Endothelial cell of umbilical vein (primary cell): ENCODE measurements at regions not wholly inside any gene's neighbourhood (a gene's known extent, or its start where the extent isn't known, plus 50 kb on each side); places are given as distances from the start of the nearest gene placed in this dataset.

ENCODE experiments used
- BruUV-seq: library from RNA; stranded (reverse); fragments of 400-500 nt; replicated peaks from 2 replicates; lab custom pipeline; 2021; lab: Mats Ljungman, UMichigan
- CTCF ChIA-PET: fragments of 300-600, 350-600 bp; sonication (Branson Sonifier 250); formaldehyde crosslinking; loops from one replicate; lab custom pipeline; 2021; ENCODE audit warnings: antibody characterized with exemption, inconsistent platforms; lab: Charles Lee
- POLR2A ChIA-PET: fragments of 300-600, 350-600 bp; sonication (Branson Sonifier 250); formaldehyde crosslinking; loops from one replicate; lab custom pipeline; 2021; ENCODE audit warnings: antibody characterized with exemption, inconsistent platforms; lab: Charles Lee
- DNase-seq: peaks from one replicate; pipeline ENCODE4 v3.0.0-alpha.2; 2011; ENCODE audit warnings: low read depth, low spot score
- FAIRE-seq: peaks from 2 replicates; lab custom pipeline; 2011; peaks lifted over from hg19 to GRCh38; lab: Jason Lieb, UNC
- H2AFZ ChIP-seq: 2 replicates; pipeline ENCODE4 v1.6.0; 2012; ENCODE audit warnings: low read depth, low read length, control low read depth, inconsistent platforms
- H3K27ac ChIP-seq: 2 replicates; pipeline ENCODE4 v1.5.1; 2011; ENCODE audit warnings: low read depth, mild to moderate bottlenecking, control low read depth, low read length, moderate library complexity; ENCODE audit not compliant: insufficient read depth
- H3K27me3 ChIP-seq, 2 experiments: 2 replicates each; pipeline versions ENCODE4 v1.6.0 to v1.6.1; 2011; ENCODE audit warnings: low read length in 2 of 2, mixed read lengths in 1 of 2; ENCODE audit not compliant: control insufficient read depth in 2 of 2, insufficient read depth in 2 of 2
- H3K36me3 ChIP-seq, 2 experiments: 2 replicates in 1 of 2; 3 replicates in 1 of 2; pipeline ENCODE4 v1.5.1; 2011; ENCODE audit warnings: low read length in 2 of 2, mild to moderate bottlenecking in 1 of 2, moderate library complexity in 1 of 2; ENCODE audit not compliant: control insufficient read depth in 2 of 2, insufficient read depth in 2 of 2; ENCODE audit errors: extremely low read depth in 1 of 2
- H3K4me1 ChIP-seq: 3 replicates; pipeline ENCODE4 v1.5.1; 2011; ENCODE audit warnings: mild to moderate bottlenecking, low read length; ENCODE audit not compliant: control insufficient read depth, insufficient read depth; ENCODE audit errors: extremely low read depth
- H3K4me2 ChIP-seq: 2 replicates; pipeline ENCODE4 v1.6.1; 2011; ENCODE audit warnings: low read length, control low read depth, mixed read lengths; ENCODE audit not compliant: insufficient read depth
- H3K4me3 ChIP-seq, 3 experiments: fragments of 200-600 bp in 1 of 3; sonication (generic), shearing (Covaris generic) in 1 of 3; replicated peaks in 1 of 3; 2 replicates each; pipeline ENCODE4 v1.5.1; 2011 to 2016; ENCODE audit warnings: control low read depth in 3 of 3, low read length in 3 of 3, mild to moderate bottlenecking in 2 of 3, inconsistent platforms in 1 of 3, low read depth in 1 of 3, moderate library complexity in 1 of 3; ENCODE audit not compliant: insufficient read depth in 1 of 3
- H3K79me2 ChIP-seq: 2 replicates; pipeline ENCODE4 v1.6.0; 2012; ENCODE audit warnings: low read length, inconsistent platforms; ENCODE audit not compliant: control insufficient read depth, insufficient read depth
- H3K9ac ChIP-seq: replicated peaks from 2 replicates; pipeline ENCODE3; 2011; ENCODE audit warnings: low read length, control low read depth; ENCODE audit not compliant: insufficient read depth; ENCODE audit errors: extremely low read depth
- H3K9me1 ChIP-seq: replicated peaks from 3 replicates; pipeline ENCODE4 v1.6.0; 2011; ENCODE audit warnings: mild to moderate bottlenecking, low read length; ENCODE audit not compliant: control insufficient read depth, insufficient read depth; ENCODE audit errors: extremely low read depth
- H3K9me3 ChIP-seq: replicated peaks from 2 replicates; pipeline ENCODE4 v1.5.1; 2012; ENCODE audit warnings: low read length, inconsistent platforms; ENCODE audit not compliant: control insufficient read depth, insufficient read depth
- H4K20me1 ChIP-seq: replicated peaks from 2 replicates; pipeline ENCODE3; 2011; ENCODE audit warnings: mild to moderate bottlenecking, low read length; ENCODE audit not compliant: control insufficient read depth, insufficient read depth; ENCODE audit errors: extremely low read depth
- EZH2 ChIP-seq: IDR thresholded peaks from 2 replicates; pipeline ENCODE4 v1.6.1; 2012; ENCODE audit warnings: borderline replicate concordance, low read depth, mild to moderate bottlenecking, moderate library complexity, low read length, inconsistent platforms; ENCODE audit not compliant: severe bottlenecking
- FOS ChIP-seq: IDR thresholded peaks from 2 replicates; pipeline ENCODE4 v1.6.1; 2011; ENCODE audit warnings: mild to moderate bottlenecking, low read length, moderate library complexity, borderline replicate concordance; ENCODE audit not compliant: insufficient read depth
- GATA2 ChIP-seq: IDR thresholded peaks from 2 replicates; pipeline ENCODE4 v1.7.0; 2011; ENCODE audit warnings: low read depth, mild to moderate bottlenecking, moderate library complexity, mixed read lengths, low read length; ENCODE audit not compliant: insufficient read length, insufficient read depth
- JUN ChIP-seq: IDR thresholded peaks from 2 replicates; pipeline ENCODE4 v1.6.1; 2011; ENCODE audit warnings: borderline replicate concordance, low read depth; ENCODE audit not compliant: insufficient read length, insufficient read depth
- MYC ChIP-seq: IDR thresholded peaks from one replicate; pipeline ENCODE4 v1.6.1; 2011; ENCODE audit warnings: mild to moderate bottlenecking, low read depth, low read length
- POLR2A ChIP-seq: IDR thresholded peaks from 2 replicates; pipeline ENCODE4 v1.6.1; 2012; ENCODE audit warnings: low read depth, mild to moderate bottlenecking, control low read depth, low read length
- POLR2AphosphoS5 ChIP-seq: IDR thresholded peaks from 2 replicates; pipeline ENCODE4 v1.6.1; 2012; ENCODE audit warnings: low read depth, mild to moderate bottlenecking, control low read depth, low read length, moderate library complexity; ENCODE audit not compliant: insufficient read depth
- dilution Hi-C: fragments of 300-500 bp; cut with MboI; formaldehyde crosslinking; loops from one replicate; pipeline ENCODE4 v1.15.0; 2019; ENCODE audit warnings: low sequenced_read_pairs; ENCODE audit not compliant: extremely low pct_ligation_motif_present
- intact Hi-C: fragments of 100-400 bp; cut with micrococcal nuclease; formaldehyde crosslinking; loops from one replicate; pipeline ENCODE4 v1.10.0; 2022

DNA sequence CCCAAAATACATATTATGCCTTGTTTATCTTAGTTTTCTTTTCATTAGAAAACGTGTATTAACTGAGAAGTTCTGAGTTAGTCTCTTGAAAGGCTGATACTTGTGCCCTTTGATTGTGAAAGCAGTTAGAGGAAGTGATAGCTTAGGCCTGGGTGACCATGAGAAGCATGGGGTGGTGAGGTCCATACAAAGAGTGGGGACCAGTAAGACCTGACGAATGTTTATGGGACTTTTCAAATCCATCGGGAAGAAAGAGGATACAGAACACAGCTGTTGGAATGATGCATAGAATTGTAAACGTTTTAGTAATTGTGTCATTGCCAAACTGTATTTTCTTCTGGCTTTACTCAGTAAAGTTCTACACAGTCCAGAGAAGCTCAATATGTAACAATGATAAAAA, 259.8 kb downstream of the LMO4 start:
- Histone ChIP-seq H2AFZ (no peak overlapping the region), H3K4me3 (no peak overlapping the region), H3K79me2 (no peaks in the 10 kb centered on the region), H4K20me1 (no peaks in the 10 kb centered on the region), H3K27me3 (no peaks in the 10 kb centered on the region), H3K9me3 (no peaks in the 10 kb centered on the region), H3K36me3 (no peaks in the 10 kb centered on the region), H3K4me2 (no peak overlapping the region), H3K27ac (no peak overlapping the region), H3K9ac (no peak overlapping the region), H3K4me1 (no peaks in the 10 kb centered on the region), H3K9me1 (no peaks in the 10 kb centered on the region)
- ChIA-PET CTCF (no interaction called here), POLR2A (no interaction called here)
- BruUV-seq: no TSS peak
- FAIRE-seq (no peak), DNase-seq (no peak)
- intact Hi-C loops: no loop called here
- TF ChIP-seq EZH2: no peak
- no peak for TF ChIP-seq POLR2AphosphoS5
- dilution Hi-C loops: no loop called here

GRCh38 chr1:87591492-87591891, 262.8 kb downstream of the LMO4 start:
- no peak for TF ChIP-seq JUN
- no peak for TF ChIP-seq GATA2
- TF ChIP-seq MYC: no peak
- TF ChIP-seq POLR2A: no peak
- TF ChIP-seq POLR2AphosphoS5: no peak
- TF ChIP-seq FOS: no peak
- POLR2A ChIA-PET: no interaction called here

More at GRCh38 chr1:87591492-87591891, 262.8 kb downstream of the LMO4 start:
- no peaks in the 10 kb centered on the region for H3K79me2 ChIP-seq
- no peaks in the 10 kb centered on the region for H3K36me3 ChIP-seq
- DNase-seq: no peak
- H3K9ac ChIP-seq: no peak overlapping the region
- H4K20me1 ChIP-seq: no peaks in the 10 kb centered on the region
- dilution Hi-C loops (no loop called here), intact Hi-C loops (no loop called here)
- H3K9me1 ChIP-seq: no peaks in the 10 kb centered on the region
- H3K27ac ChIP-seq: no peak overlapping the region
- no peak for FAIRE-seq
- H2AFZ ChIP-seq: no peak overlapping the region
- CTCF ChIA-PET: no interaction called here
- H3K27me3 ChIP-seq: no peaks in the 10 kb centered on the region
- no peaks in the 10 kb centered on the region for H3K4me1 ChIP-seq
- no TSS peak for BruUV-seq
- H3K9me3 ChIP-seq: no peaks in the 10 kb centered on the region
- no peak overlapping the region for H3K4me3 ChIP-seq
- no peak overlapping the region for H3K4me2 ChIP-seq
